Loucy (cell line): ENCODE measurements at regions not wholly inside any gene's neighbourhood (a gene's known extent, or its start where the extent isn't known, plus 50 kb on each side); places are given as distances from the start of the nearest gene placed in this dataset.

ENCODE experiments used
- H2AFZ ChIP-seq: fragments of 200-600 bp; sonication (generic); 2 replicates; pipeline ENCODE4 v1.6.0; 2016; ENCODE audit warnings: antibody characterized with exemption, mild to moderate bottlenecking, low read length, moderate library complexity
- H3F3A ChIP-seq: fragments of 200-600 bp; 2 replicates; pipeline ENCODE4 v1.6.0; 2016; ENCODE audit warnings: antibody characterized with exemption, low read depth, mild to moderate bottlenecking
- H3K27me3 ChIP-seq: fragments of 200-600 bp; sonication (generic); 2 replicates; pipeline ENCODE4 v1.6.1; 2014; ENCODE audit warnings: low read length, mild to moderate bottlenecking; ENCODE audit not compliant: insufficient read depth, poor library complexity, severe bottlenecking
- H3K36me3 ChIP-seq: fragments of 200-600 bp; sonication (generic); 2 replicates; pipeline ENCODE4 v1.6.1; 2016; ENCODE audit warnings: low read length; ENCODE audit not compliant: insufficient read depth
- H3K4me1 ChIP-seq: fragments of 200-600 bp; sonication (generic); 2 replicates; pipeline ENCODE4 v1.5.1; 2014; ENCODE audit warnings: low read length, mild to moderate bottlenecking; ENCODE audit not compliant: insufficient read depth, poor library complexity, severe bottlenecking
- H3K4me2 ChIP-seq: fragments of 200-600 bp; sonication (generic); 2 replicates; pipeline ENCODE4 v1.6.0; 2014; ENCODE audit warnings: antibody characterized with exemption, low read length, low read depth, mild to moderate bottlenecking; ENCODE audit not compliant: poor library complexity, severe bottlenecking
- H3K4me3 ChIP-seq: fragments of 200-600 bp; sonication (generic); 2 replicates; pipeline ENCODE4 v1.5.1; 2014; ENCODE audit warnings: low read length, mild to moderate bottlenecking, mixed read lengths; ENCODE audit not compliant: poor library complexity, severe bottlenecking
- H3K79me2 ChIP-seq: fragments of 200-600 bp; sonication (generic); 2 replicates; pipeline ENCODE4 v1.6.1; 2014; ENCODE audit warnings: low read length; ENCODE audit not compliant: insufficient read depth
- H3K9ac ChIP-seq: fragments of 200-600 bp; sonication (generic); 2 replicates; pipeline ENCODE4 v1.6.0; 2014; ENCODE audit warnings: mild to moderate bottlenecking, low read depth, low read length, moderate library complexity; ENCODE audit not compliant: poor library complexity, severe bottlenecking
- H3K9me2 ChIP-seq: fragments of 200-600 bp; sonication (generic); replicated peaks from 2 replicates; pipeline ENCODE4 v1.6.1; 2016; ENCODE audit warnings: low read depth, low read length, mixed read lengths
- H3K9me3 ChIP-seq: fragments of 200-600 bp; sonication (generic); 2 replicates; pipeline ENCODE4 v1.6.1; 2014; ENCODE audit warnings: mild to moderate bottlenecking, antibody characterized with exemption, low read length, low read depth; ENCODE audit not compliant: insufficient read depth
- H4K20me1 ChIP-seq: fragments of 200-600 bp; sonication (generic); 2 replicates; pipeline ENCODE4 v1.6.0; 2014; ENCODE audit warnings: antibody characterized with exemption, low read length, mild to moderate bottlenecking; ENCODE audit not compliant: insufficient read depth, poor library complexity, severe bottlenecking
- EZH2phosphoT487 ChIP-seq: fragments of 200-600 bp; IDR thresholded peaks from 2 replicates; pipeline ENCODE4 v1.6.1; 2018; ENCODE audit warnings: antibody characterized with exemption, mild to moderate bottlenecking, moderate library complexity, borderline replicate concordance
- TF ChIP-seq, protein P1 (sequence below): fragments of 200-600 bp; sonication (generic); conservative IDR thresholded peaks from 2 replicates; pipeline ENCODE4 v1.5.1; 2014; ENCODE audit warnings: mild to moderate bottlenecking, antibody characterized with exemption, low read length

DNA sequence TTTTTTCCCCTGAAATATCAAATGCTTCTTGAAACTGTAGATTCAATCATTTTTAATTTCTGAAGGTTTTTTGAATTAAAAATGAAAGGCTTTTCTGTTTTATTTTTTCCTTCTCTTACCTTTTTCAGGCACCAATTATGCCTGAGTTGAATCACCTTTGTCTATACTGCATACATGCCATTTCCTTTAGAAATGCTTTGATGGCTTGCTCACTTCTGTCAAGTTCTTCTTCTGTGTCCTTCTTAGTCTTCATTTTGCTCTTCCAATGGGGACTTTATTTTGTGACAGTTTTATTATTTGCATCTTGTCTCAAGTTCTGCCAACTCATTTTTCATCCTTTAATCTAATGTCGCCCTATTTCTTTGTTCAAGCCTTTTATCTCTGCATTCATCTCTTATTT lies 121.9 kb upstream of the PRL start:
- Histone ChIP-seq H3K79me2 (no peaks in the 10 kb centered on the region), H3K9ac (no peak overlapping the region), H2AFZ (no peak overlapping the region), H3F3A (no peaks in the 10 kb centered on the region), H3K27me3 (no peaks in the 10 kb centered on the region), H3K9me3 (peaks cover 12% of the 10 kb centered on the region; the same call in 1 of the 2 replicates), H3K4me2 (no peak overlapping the region), H3K36me3 (no peaks in the 10 kb centered on the region), H3K9me2 (no peaks in the 10 kb centered on the region), H3K4me3 (no peak overlapping the region), H4K20me1 (no peaks in the 10 kb centered on the region), H3K4me1 (no peaks in the 10 kb centered on the region)
- TF ChIP-seq, protein P1, sequence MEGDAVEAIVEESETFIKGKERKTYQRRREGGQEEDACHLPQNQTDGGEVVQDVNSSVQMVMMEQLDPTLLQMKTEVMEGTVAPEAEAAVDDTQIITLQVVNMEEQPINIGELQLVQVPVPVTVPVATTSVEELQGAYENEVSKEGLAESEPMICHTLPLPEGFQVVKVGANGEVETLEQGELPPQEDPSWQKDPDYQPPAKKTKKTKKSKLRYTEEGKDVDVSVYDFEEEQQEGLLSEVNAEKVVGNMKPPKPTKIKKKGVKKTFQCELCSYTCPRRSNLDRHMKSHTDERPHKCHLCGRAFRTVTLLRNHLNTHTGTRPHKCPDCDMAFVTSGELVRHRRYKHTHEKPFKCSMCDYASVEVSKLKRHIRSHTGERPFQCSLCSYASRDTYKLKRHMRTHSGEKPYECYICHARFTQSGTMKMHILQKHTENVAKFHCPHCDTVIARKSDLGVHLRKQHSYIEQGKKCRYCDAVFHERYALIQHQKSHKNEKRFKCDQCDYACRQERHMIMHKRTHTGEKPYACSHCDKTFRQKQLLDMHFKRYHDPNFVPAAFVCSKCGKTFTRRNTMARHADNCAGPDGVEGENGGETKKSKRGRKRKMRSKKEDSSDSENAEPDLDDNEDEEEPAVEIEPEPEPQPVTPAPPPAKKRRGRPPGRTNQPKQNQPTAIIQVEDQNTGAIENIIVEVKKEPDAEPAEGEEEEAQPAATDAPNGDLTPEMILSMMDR: no peak
- TF ChIP-seq EZH2phosphoT487: no peak

- Histone ChIP-seq H3K79me2 (no peaks in the 10 kb centered on the region), H3K9me3 (peaks cover 12% of the 10 kb centered on the region; the same call in 1 of the 2 replicates), H3K4me2 (no peak overlapping the region), H3K4me3 (no peak overlapping the region), H3F3A (no peaks in the 10 kb centered on the region), H3K4me1 (no peaks in the 10 kb centered on the region), H3K36me3 (no peaks in the 10 kb centered on the region), H3K27me3 (no peaks in the 10 kb centered on the region), H3K9me2 (no peaks in the 10 kb centered on the region), H2AFZ (no peak overlapping the region), H4K20me1 (no peaks in the 10 kb centered on the region), H3K9ac (no peak overlapping the region)
- TF ChIP-seq, protein P1: no peak
- TF ChIP-seq EZH2phosphoT487: no peak
These were observed 124.4 kb upstream of the PRL start for GRCh38 chr6:22421198-22421597.

DNA sequence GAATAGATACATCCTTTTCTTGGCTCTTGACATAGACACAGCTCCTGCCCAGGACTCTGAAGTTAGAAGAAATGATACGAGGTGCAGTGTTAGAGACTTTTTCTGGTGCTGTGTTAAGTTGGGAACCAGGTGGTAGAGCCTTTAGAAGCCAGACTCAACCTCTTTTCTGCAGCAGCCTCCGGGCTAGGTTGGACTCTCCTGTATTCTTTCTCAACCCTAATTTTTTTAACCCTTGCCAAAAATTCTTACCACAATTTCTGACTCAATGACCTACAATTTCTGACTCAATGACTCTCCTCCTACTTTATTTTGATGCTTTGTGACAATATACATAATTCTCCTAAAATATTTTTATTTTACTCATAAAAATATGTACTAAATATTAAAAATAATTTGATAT lies 127.4 kb upstream of the PRL start:
- Histone ChIP-seq H3K4me2 (no peak overlapping the region), H3K4me1 (no peaks in the 10 kb centered on the region), H4K20me1 (no peaks in the 10 kb centered on the region), H3K36me3 (no peaks in the 10 kb centered on the region), H3F3A (no peaks in the 10 kb centered on the region), H3K9ac (no peak overlapping the region), H2AFZ (no peak overlapping the region), H3K79me2 (no peaks in the 10 kb centered on the region), H3K9me2 (no peaks in the 10 kb centered on the region), H3K9me3 (no peaks in the 10 kb centered on the region; the same call in 1 of the 2 replicates), H3K4me3 (no peak overlapping the region), H3K27me3 (no peaks in the 10 kb centered on the region)
- TF ChIP-seq, protein P1: no peak
- TF ChIP-seq EZH2phosphoT487: no peak
